ENCODE measurements at regions not wholly inside any gene's neighbourhood (a gene's known extent, or its start where the extent isn't known, plus 50 kb on each side); places are given as distances from the start of the nearest gene placed in this dataset.

DNA sequence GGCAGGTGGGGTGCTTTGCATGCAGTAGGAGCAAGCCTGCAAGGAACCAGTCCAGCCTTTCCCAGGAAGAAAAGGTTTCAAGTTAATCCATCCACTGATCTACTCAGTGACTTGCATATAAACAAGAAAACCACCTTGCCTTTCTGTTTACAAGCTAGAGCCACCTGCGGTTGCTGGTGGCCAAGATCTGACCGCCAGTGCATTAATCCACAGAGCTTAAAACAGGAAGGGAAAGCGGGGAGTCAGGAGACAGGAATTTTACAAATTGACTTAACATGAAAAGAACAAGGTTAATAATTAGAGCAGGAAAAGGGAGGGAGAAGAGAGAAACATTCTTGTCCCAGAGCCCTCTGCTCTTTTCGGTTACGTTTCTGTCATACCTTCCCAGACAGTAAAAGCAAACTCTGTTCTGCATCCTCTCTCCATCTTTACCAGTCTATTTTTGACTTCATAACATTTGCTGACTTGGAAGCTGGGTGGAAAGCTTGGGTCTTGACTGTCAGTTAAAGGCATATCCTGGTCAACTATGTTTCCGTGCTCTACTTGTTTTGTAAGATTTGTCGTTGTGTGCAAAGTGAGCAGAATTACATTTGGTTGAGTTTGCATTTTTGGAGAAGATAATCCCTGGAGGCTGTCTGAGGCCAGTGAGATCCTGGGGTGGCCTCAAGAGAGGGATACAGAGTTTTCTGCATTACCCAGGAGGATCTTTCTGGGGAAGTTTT, 760.6 kb downstream of the EFNB2 start:
- Mint-ChIP-seq H3K27me3 (peaks cover 17% of the 10 kb centered on the region), H3K9me3 (no peaks in the 10 kb centered on the region), H3K4me3 (no peak overlapping the region), H3K27ac (no peak overlapping the region), H3K4me1 (no peaks in the 10 kb centered on the region)
- no peak for ATAC-seq
- no peak for DNase-seq

GRCh38 chr13:105773863-105774538, 761.5 kb downstream of the EFNB2 start:
- Mint-ChIP-seq H3K9me3 (no peaks in the 10 kb centered on the region), H3K4me1 (no peaks in the 10 kb centered on the region), H3K27me3 (peaks cover 17% of the 10 kb centered on the region), H3K27ac (no peak overlapping the region), H3K4me3 (no peak overlapping the region)
- ATAC-seq (no peak), DNase-seq (no peak)

DNA sequence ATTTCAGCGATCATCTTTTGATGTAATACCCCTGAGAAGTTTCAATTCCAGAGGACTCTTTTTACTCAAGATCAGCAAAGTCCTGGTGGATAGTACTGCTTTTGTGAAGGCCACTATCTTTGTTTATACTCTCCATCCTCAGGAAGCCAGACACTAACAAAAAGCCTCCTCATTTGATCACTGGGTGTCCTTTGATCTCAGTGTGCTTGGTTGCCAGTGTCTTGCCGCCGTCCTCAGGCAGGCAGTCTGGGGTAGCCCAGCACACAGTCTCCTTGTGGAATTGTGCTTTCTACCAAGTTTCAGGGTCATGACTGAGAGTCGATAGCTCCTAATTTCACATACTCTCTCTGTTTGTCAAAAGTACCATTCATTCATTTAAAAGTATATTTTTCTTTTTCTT, 762.2 kb downstream of the EFNB2 start:
- peaks cover 17% of the 10 kb centered on the region for H3K27me3 Mint-ChIP-seq

DNA sequence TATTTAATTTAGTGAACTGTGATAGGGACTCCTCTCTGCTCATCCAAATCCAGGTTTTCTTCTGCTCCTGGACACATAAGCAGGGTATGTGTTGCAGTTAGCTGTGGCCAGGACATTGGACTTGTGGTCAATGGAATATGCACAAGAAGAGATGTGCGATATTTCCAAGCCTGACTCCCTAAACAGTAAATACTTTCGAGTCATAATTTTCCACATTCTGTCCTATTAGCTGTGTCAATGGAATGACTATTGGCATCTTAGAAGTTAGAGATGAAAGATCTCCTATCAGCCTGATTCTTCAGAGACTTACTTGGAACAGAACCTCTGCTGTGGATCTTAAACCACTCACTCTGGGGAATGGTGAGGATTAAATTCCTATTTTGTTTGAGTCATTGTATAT, 771.0 kb downstream of the EFNB2 start:
- Mint-ChIP-seq H3K4me3 (no peak overlapping the region), H3K9me3 (peaks cover 0 to 7% of the 10 kb centered on the region in 2 donors), H3K4me1 (no peaks in the 10 kb centered on the region), H3K27me3 (peaks cover 9% of the 10 kb centered on the region), H3K27ac (no peak overlapping the region)
- no peak for DNase-seq
- no peak for ATAC-seq

More for the DNA sequence above, 762.2 kb downstream of the EFNB2 start:
- no peak for DNase-seq
- H3K27ac Mint-ChIP-seq, result no peak overlapping the region
- ATAC-seq, result no peak
- H3K4me3 Mint-ChIP-seq, result no peak overlapping the region
- H3K4me1 Mint-ChIP-seq, result no peaks in the 10 kb centered on the region
- H3K9me3 Mint-ChIP-seq, result no peaks in the 10 kb centered on the region

DNA sequence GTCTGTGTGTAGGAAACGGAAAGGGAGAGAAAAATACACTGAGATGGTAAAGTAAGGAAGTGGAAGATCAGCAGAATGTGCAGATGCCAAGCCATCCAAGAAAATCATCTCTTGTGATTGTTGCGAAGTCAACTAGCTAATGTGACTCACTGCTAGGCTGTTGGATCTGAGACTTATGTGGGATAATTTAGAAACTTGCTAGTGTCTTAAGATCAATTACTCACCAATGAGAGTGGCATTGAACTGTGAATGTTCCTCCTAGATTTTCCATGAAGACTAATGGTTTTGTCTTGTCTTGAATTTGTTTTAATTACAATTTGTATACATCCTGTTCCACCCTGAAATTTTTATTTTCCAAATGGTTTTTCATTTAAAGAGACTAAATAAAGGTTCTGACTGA, 771.6 kb downstream of the EFNB2 start:
- no peak for DNase-seq
- Mint-ChIP-seq H3K4me1 (no peaks in the 10 kb centered on the region), H3K27ac (no peak overlapping the region), H3K9me3 (peaks cover 0 to 7% of the 10 kb centered on the region in 2 donors), H3K27me3 (peaks cover 9% of the 10 kb centered on the region), H3K4me3 (no peak overlapping the region)
- ATAC-seq, result no peak

GRCh38 chr13:105762096-105762495, 773.4 kb downstream of the EFNB2 start:
- no peak overlapping the region for H3K27ac Mint-ChIP-seq
- peaks cover 9% of the 10 kb centered on the region for H3K27me3 Mint-ChIP-seq
- H3K4me3 Mint-ChIP-seq, result no peak overlapping the region
- DNase-seq (no peak), ATAC-seq (no peak)
- H3K4me1 Mint-ChIP-seq, result no peaks in the 10 kb centered on the region
- H3K9me3 Mint-ChIP-seq, result peaks cover 0 to 7% of the 10 kb centered on the region in 2 donors

DNA sequence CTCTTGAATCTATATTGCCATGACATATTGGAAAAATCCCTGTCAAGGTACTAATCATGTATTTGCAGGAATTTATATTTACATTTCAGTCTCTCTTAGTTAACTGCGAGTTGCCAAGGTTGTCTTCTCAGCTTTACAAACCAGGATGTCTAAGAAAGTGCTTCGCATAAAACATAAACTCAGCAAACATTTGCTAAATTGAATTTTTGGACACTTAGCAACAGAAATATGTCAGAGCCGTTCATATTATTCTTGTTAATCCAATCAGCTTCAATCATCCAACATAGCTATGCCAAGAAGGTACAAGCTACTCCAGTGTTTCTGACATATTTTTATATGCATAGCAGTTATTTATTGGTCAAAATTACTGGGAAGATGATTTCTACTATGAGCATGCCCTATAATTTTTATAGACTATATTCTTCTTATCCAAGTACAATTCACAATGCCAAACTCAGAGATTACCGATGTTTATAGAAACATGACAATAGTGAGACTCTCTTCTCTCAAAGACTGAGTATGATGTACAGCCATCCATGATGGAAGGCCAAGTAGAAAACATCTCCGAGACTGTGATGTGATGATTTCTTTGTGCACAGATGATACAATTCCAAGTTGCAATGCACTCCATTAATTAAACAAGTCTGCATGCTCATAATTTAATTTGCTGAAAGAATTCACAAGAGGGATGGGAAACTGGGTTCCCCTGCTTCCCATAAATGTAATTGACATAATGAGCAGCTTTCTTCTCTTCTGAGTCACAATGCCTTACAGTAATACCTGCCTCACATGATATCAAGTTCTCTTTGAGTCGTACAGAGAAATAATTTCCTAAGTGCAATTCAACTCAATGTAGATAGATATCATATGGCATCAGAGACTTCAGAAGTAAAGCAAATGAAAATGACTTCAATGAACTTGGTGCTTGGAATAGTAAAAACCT, 776.3 kb downstream of the EFNB2 start:
- no peaks in the 10 kb centered on the region for H3K9me3 Mint-ChIP-seq
- no peaks in the 10 kb centered on the region for H3K27me3 Mint-ChIP-seq
- H3K27ac Mint-ChIP-seq, result no peak overlapping the region

DNA sequence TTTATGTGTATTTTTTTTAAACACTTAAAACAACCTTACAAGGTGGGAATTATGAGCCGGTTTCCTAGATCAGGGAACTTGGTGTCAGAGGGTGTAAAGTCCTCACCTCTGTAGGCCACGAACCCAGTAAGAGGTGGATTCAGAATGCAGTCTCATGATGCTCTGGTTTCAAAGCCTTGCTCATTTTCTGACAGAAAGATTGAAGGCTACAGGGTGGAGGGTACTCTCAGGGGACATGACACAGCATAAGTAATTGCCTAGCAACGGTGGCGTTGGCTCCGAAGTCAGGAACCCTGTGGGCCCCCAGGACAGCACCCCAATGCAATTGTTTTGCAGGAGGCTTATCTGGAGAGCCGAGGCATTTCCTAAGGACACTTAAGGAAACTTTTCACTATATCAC, 794.7 kb downstream of the EFNB2 start:
- no peak for ATAC-seq
- H3K4me1 Mint-ChIP-seq, result no peaks in the 10 kb centered on the region
- H3K4me3 Mint-ChIP-seq, result no peak overlapping the region
- H3K27ac Mint-ChIP-seq, result no peak overlapping the region
- no peaks in the 10 kb centered on the region for H3K27me3 Mint-ChIP-seq
- DNase-seq, result no peak
- no peaks in the 10 kb centered on the region for H3K9me3 Mint-ChIP-seq

More for the DNA sequence above, 776.3 kb downstream of the EFNB2 start:
- DNase-seq (no peak), ATAC-seq (no peak)
- Mint-ChIP-seq H3K4me3 (no peak overlapping the region), H3K4me1 (no peaks in the 10 kb centered on the region)

- no peaks in the 10 kb centered on the region for H3K4me1 Mint-ChIP-seq
- H3K27me3 Mint-ChIP-seq, result no peaks in the 10 kb centered on the region
- no peak overlapping the region for H3K27ac Mint-ChIP-seq
- no peak overlapping the region for H3K4me3 Mint-ChIP-seq
- no peaks in the 10 kb centered on the region for H3K9me3 Mint-ChIP-seq
- DNase-seq, result no peak
- ATAC-seq, result no peak
Measured at GRCh38 chr13:105737688-105738087, 797.8 kb downstream of the EFNB2 start.

DNA sequence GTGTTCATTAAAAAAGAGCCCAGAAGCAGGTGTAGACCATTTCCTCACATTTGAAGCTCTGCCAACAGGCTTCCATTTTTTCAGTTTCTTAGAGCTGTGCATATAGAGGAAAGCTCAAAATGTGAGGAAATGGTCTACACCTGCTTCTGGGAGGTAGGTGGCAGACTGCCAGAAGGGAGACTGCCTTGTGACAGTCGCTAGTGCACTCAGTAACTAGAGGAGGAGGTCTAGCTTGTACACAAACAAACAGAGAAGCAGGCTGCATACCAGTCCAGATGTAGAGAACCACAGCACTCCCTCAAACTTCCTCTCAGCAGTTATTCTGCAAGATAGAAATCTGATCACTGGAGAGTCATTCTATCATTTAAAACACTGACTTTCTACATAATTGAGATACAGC, 800.2 kb downstream of the EFNB2 start:
- Mint-ChIP-seq H3K4me3 (no peak overlapping the region), H3K27ac (no peak overlapping the region)
- ATAC-seq, result no peak

DNA sequence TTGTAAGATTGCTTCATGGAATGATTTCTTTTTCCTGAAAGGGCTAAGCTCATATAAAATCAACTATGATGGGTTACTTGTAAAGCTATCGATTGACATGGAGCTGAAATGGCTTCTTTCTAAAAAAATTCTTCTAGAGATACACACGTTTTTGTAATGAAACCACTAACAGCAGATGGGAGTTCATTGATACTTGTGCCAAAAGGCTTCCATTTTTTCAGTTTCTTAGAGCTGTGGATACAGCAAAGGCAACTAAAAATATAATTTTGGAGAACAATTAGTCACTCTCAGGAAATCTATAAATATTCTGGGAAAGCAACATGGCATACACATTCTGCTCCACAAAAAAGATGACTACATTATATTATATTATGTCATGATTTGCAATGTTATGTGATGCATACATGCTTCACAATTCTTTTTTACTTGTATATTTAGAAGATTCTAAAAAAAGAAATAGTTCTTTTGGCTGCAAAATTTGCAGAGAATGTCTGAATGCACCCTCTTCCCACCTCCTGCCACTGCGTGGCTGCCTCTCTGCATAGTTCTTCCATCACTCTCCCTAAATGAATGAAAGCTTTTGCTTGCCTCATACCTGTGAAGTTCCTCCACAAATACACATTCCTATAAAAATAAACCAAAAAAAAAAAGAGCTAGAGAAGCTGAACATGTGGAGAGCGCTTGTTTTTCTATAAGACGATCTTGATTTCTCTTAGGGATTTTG, 802.5 kb downstream of the EFNB2 start:
- ATAC-seq (no peak), DNase-seq (no peak)
- Mint-ChIP-seq H3K4me3 (no peak overlapping the region), H3K9me3 (no peaks in the 10 kb centered on the region), H3K27ac (no peak overlapping the region), H3K27me3 (no peaks in the 10 kb centered on the region), H3K4me1 (no peaks in the 10 kb centered on the region)

More for the DNA sequence above, 800.2 kb downstream of the EFNB2 start:
- no peaks in the 10 kb centered on the region for H3K4me1 Mint-ChIP-seq
- no peak for DNase-seq
- no peaks in the 10 kb centered on the region for H3K27me3 Mint-ChIP-seq
- H3K9me3 Mint-ChIP-seq, result no peaks in the 10 kb centered on the region

DNA sequence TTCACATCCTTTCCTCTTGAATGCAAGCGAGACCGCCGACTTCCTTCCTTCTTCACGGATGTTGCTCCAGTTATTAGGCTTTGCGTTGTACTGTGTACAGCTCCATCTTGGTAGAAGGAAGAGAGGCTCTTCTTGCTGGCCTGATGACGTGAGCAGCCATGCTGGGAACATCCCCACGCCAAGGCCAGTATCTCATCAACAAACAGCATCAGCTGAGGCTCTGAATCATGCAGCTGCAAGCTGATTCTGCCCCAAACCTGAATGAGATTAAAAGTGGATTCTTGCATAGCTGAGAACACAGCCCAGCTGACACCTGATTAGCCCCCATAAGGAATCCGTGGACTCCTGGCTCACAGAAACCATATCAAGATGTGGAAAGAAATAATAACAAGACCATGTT, 809.6 kb downstream of the EFNB2 start:
- H3K27me3 Mint-ChIP-seq, result no peaks in the 10 kb centered on the region
- H3K9me3 Mint-ChIP-seq, result no peaks in the 10 kb centered on the region
- no peak for ATAC-seq
- H3K4me1 Mint-ChIP-seq, result no peaks in the 10 kb centered on the region
- H3K27ac Mint-ChIP-seq, result no peak overlapping the region
- no peak overlapping the region for H3K4me3 Mint-ChIP-seq
- no peak for DNase-seq

- Mint-ChIP-seq H3K27me3 (no peaks in the 10 kb centered on the region), H3K9me3 (no peaks in the 10 kb centered on the region), H3K27ac (no peak overlapping the region), H3K4me3 (no peak overlapping the region), H3K4me1 (no peaks in the 10 kb centered on the region)
- DNase-seq, result no peak
- no peak for ATAC-seq
Measured at GRCh38 chr13:105721016-105721415, 814.4 kb downstream of the EFNB2 start.

GRCh38 chr13:105719859-105720258, 815.6 kb downstream of the EFNB2 start:
- H3K27ac Mint-ChIP-seq, result no peak overlapping the region
- H3K4me1 Mint-ChIP-seq, result no peaks in the 10 kb centered on the region
- H3K27me3 Mint-ChIP-seq, result no peaks in the 10 kb centered on the region
- no peaks in the 10 kb centered on the region for H3K9me3 Mint-ChIP-seq
- H3K4me3 Mint-ChIP-seq, result no peak overlapping the region
- no peak for ATAC-seq
- DNase-seq, result no peak

- H3K27me3 Mint-ChIP-seq, result no peaks in the 10 kb centered on the region
- DNase-seq, result no peak
- no peaks in the 10 kb centered on the region for H3K9me3 Mint-ChIP-seq
- H3K4me1 Mint-ChIP-seq, result no peaks in the 10 kb centered on the region
- no peak for ATAC-seq
- no peak overlapping the region for H3K4me3 Mint-ChIP-seq
- H3K27ac Mint-ChIP-seq, result no peak overlapping the region
Measured at GRCh38 chr13:105709181-105709580, 826.3 kb downstream of the EFNB2 start.

Measured in stimulated activated naive CD8-positive, alpha-beta T cell treated with anti-CD3 and anti-CD28 coated beads, Interleukin-15, amount 100 ng/mL, for 72 hours (primary cell).